ENCODE measurements at regions not wholly inside any gene's neighbourhood (a gene's known extent, or its start where the extent isn't known, plus 50 kb on each side); places are given as distances from the start of the nearest gene placed in this dataset.

- TF ChIP-seq REST (IDR thresholded peaks at IDR 0.05; ENCODE audit: insufficient read depth in 1 of 2, low read depth in 2 of 2, low read length in 2 of 2) (no peak), POLR2AphosphoS5 (IDR thresholded peaks at IDR 0.05; ENCODE audit: low read depth, low read length) (no peak), TAF1 (IDR thresholded peaks at IDR 0.05; ENCODE audit: borderline replicate concordance, insufficient read depth, low read length) (no peak), SIN3A (IDR thresholded peaks at IDR 0.05; ENCODE audit: borderline replicate concordance, insufficient read depth, low read length) (no peak), FOXP2 (optimal IDR thresholded peaks at IDR 0.05; ENCODE audit: borderline replicate concordance, extremely low read depth, extremely low read length, insufficient read depth) (no peak)
These were observed 484.6 kb upstream of the PLXNA2 start for GRCh38 chr1:208728815-208729214.

All from PFSK-1 (cell line).